Ectodermal cell (in vitro differentiated cells): ENCODE measurements at regions not wholly inside any gene's neighbourhood (a gene's known extent, or its start where the extent isn't known, plus 50 kb on each side); places are given as distances from the start of the nearest gene placed in this dataset.
A peak's percentile ranks its signal among the peaks of the same experiment; 100 is the strongest.

Source experiments
- H3K27ac ChIP-seq: 2 replicates; pipeline ENCODE4 v1.7.0; 2013; ENCODE audit warnings: mild to moderate bottlenecking, low read depth, low read length; ENCODE audit not compliant: insufficient read depth, poor library complexity, severe bottlenecking
- H3K27me3 ChIP-seq: 2 replicates; pipeline ENCODE4 v1.7.0; 2013; ENCODE audit warnings: mild to moderate bottlenecking, low read length; ENCODE audit not compliant: insufficient read depth, control insufficient read depth, poor library complexity, severe bottlenecking
- H3K36me3 ChIP-seq: one replicate; pipeline ENCODE4 v1.7.0; 2013; ENCODE audit warnings: low read length; ENCODE audit not compliant: control insufficient read depth, insufficient read depth
- H3K4me1 ChIP-seq: one replicate; pipeline ENCODE4 v1.7.0; 2013; ENCODE audit warnings: low read length; ENCODE audit not compliant: control insufficient read depth, insufficient read depth
- H3K4me3 ChIP-seq: 2 replicates; pipeline ENCODE4 v1.7.0; 2013; ENCODE audit warnings: low read depth, low read length, control low read depth; ENCODE audit not compliant: insufficient read depth
- H3K9me3 ChIP-seq: 2 replicates; pipeline ENCODE4 v1.7.0; 2013; ENCODE audit warnings: mild to moderate bottlenecking, low read length, moderate library complexity; ENCODE audit not compliant: control insufficient read depth
- WGBS, 2 experiments: methylation state at CpG; one replicate each; pipeline ENCODE4 v1.1.7; 2013; ENCODE audit warnings: missing lambda C conversion rate in 2 of 2; 5-methylcytosine and 5-hydroxymethylcytosine counted together

- no peaks in the 10 kb centered on the region for H3K36me3 ChIP-seq
- 4 to 5% methylated on average over 15 of the region's 15 CpGs for WGBS, 2 experiments
- peak overlapping the region; percentile 74 for H3K27ac ChIP-seq
- peaks cover 72% of the 10 kb centered on the region for H3K4me1 ChIP-seq
- H3K4me3 ChIP-seq: no peak overlapping the region
- no peaks in the 10 kb centered on the region for H3K9me3 ChIP-seq
- H3K27me3 ChIP-seq: no peaks in the 10 kb centered on the region
These were observed 366.9 kb upstream of the IRX2 start for GRCh38 chr5:3118340-3118739.

- 50 to 53% methylated on average over 23 of the region's 23 CpGs for WGBS, 2 experiments
- Histone ChIP-seq H3K27ac (no peak overlapping the region), H3K36me3 (no peaks in the 10 kb centered on the region), H3K4me3 (no peak overlapping the region), H3K9me3 (no peaks in the 10 kb centered on the region), H3K27me3 (no peaks in the 10 kb centered on the region), H3K4me1 (peaks cover 52% of the 10 kb centered on the region)
These were observed 364.9 kb upstream of the IRX2 start for GRCh38 chr5:3116366-3116765.

- no peaks in the 10 kb centered on the region for H3K27me3 ChIP-seq
- H3K27ac ChIP-seq: no peak overlapping the region
- peaks cover 35% of the 10 kb centered on the region for H3K4me1 ChIP-seq
- no peaks in the 10 kb centered on the region for H3K36me3 ChIP-seq
- 96 to 97% methylated on average over 14 of the region's 14 CpGs for WGBS, 2 experiments
- no peak overlapping the region for H3K4me3 ChIP-seq
- no peaks in the 10 kb centered on the region for H3K9me3 ChIP-seq
These were observed 363.0 kb upstream of the IRX2 start for GRCh38 chr5:3114467-3114866.

GRCh38 chr5:3110371-3110770, 358.9 kb upstream of the IRX2 start:
- H3K9me3 ChIP-seq: no peaks in the 10 kb centered on the region
- WGBS, 2 experiments: 93 to 94% methylated on average over 9 of the region's 9 CpGs
- no peaks in the 10 kb centered on the region for H3K36me3 ChIP-seq
- H3K4me1 ChIP-seq: peaks cover 26% of the 10 kb centered on the region
- no peak overlapping the region for H3K4me3 ChIP-seq
- no peak overlapping the region for H3K27ac ChIP-seq
- H3K27me3 ChIP-seq: no peaks in the 10 kb centered on the region

GRCh38 chr5:3107156-3107611, 355.7 kb upstream of the IRX2 start:
- no peaks in the 10 kb centered on the region for H3K9me3 ChIP-seq
- no peaks in the 10 kb centered on the region for H3K36me3 ChIP-seq
- no peak overlapping the region for H3K27ac ChIP-seq
- 47 to 50% methylated on average over 12 of the region's 12 CpGs for WGBS, 2 experiments
- H3K27me3 ChIP-seq: no peaks in the 10 kb centered on the region
- no peak overlapping the region for H3K4me3 ChIP-seq
- H3K4me1 ChIP-seq: peaks cover 57% of the 10 kb centered on the region

GRCh38 chr5:3105581-3105980, 354.1 kb upstream of the IRX2 start:
- peaks cover 73% of the 10 kb centered on the region for H3K4me1 ChIP-seq
- WGBS, 2 experiments: 85 to 86% methylated on average over 9 of the region's 9 CpGs
- H3K9me3 ChIP-seq: no peaks in the 10 kb centered on the region
- H3K27ac ChIP-seq: no peak overlapping the region
- no peaks in the 10 kb centered on the region for H3K27me3 ChIP-seq
- no peaks in the 10 kb centered on the region for H3K36me3 ChIP-seq
- H3K4me3 ChIP-seq: no peak overlapping the region

GRCh38 chr5:3105172-3105571, 353.7 kb upstream of the IRX2 start:
- Histone ChIP-seq H3K4me3 (no peak overlapping the region), H3K27me3 (no peaks in the 10 kb centered on the region), H3K4me1 (peaks cover 73% of the 10 kb centered on the region), H3K9me3 (no peaks in the 10 kb centered on the region), H3K36me3 (no peaks in the 10 kb centered on the region), H3K27ac (no peak overlapping the region)
- 80 to 95% methylated on average over 3 of the region's 3 CpGs for WGBS, 2 experiments

- 10 to 13% methylated on average over 21 of the region's 21 CpGs for WGBS, 2 experiments
These were observed 353.1 kb upstream of the IRX2 start for GRCh38 chr5:3104429-3105060.

GRCh38 chr5:3103262-3103811, 351.9 kb upstream of the IRX2 start:
- Histone ChIP-seq H3K4me1 (peaks cover 73% of the 10 kb centered on the region), H3K9me3 (no peaks in the 10 kb centered on the region), H3K4me3 (no peak overlapping the region), H3K27ac (peak overlapping the region; percentile 89), H3K36me3 (no peaks in the 10 kb centered on the region), H3K27me3 (no peaks in the 10 kb centered on the region)
- 34 to 50% methylated on average over 21 of the region's 21 CpGs for WGBS, 2 experiments

More at GRCh38 chr5:3104429-3105060, 353.1 kb upstream of the IRX2 start:
- H3K4me3 ChIP-seq: no peak overlapping the region
- no peaks in the 10 kb centered on the region for H3K36me3 ChIP-seq
- H3K9me3 ChIP-seq: no peaks in the 10 kb centered on the region
- H3K27ac ChIP-seq: peak overlapping the region; percentile 89
- H3K4me1 ChIP-seq: peaks cover 73% of the 10 kb centered on the region
- no peaks in the 10 kb centered on the region for H3K27me3 ChIP-seq

- H3K27ac ChIP-seq: peak overlapping the region; percentile 89
- no peaks in the 10 kb centered on the region for H3K27me3 ChIP-seq
- no peak overlapping the region for H3K4me3 ChIP-seq
- H3K36me3 ChIP-seq: no peaks in the 10 kb centered on the region
- peaks cover 66% of the 10 kb centered on the region for H3K4me1 ChIP-seq
- no peaks in the 10 kb centered on the region for H3K9me3 ChIP-seq
- 53 to 62% methylated on average over 4 of the region's 4 CpGs for WGBS, 2 experiments
These were observed 351.1 kb upstream of the IRX2 start for GRCh38 chr5:3102531-3102930.
